ENCODE measurements at regions not wholly inside any gene's neighbourhood (a gene's known extent, or its start where the extent isn't known, plus 50 kb on each side); places are given as distances from the start of the nearest gene placed in this dataset.

- TF ChIP-seq SUZ12 (IDR thresholded peaks at IDR 0.05; ENCODE audit: unreplicated experiment) (no peak), NFYA (IDR thresholded peaks at IDR 0.05; ENCODE audit: borderline replicate concordance, low read depth, low read length) (no peak), RAD21 (IDR thresholded peaks at IDR 0.05; ENCODE audit: insufficient read depth, low read depth, low read length) (no peak), PAX8 (IDR thresholded peaks at IDR 0.05) (no peak)
Observed at GRCh38 chr9:88891040-88891439, 100.2 kb upstream of the S1PR3 start (continued).

- H3K4me3 ChIP-seq: no peak overlapping the region
- SMC1A ChIA-PET (ENCODE audit: uncharacterized antibody, unreplicated experiment): no interaction called here
- intact Hi-C loops (cut with micrococcal nuclease; ENCODE audit: unreplicated experiment): no loop called here
- in situ Hi-C loops (cut with MboI): no loop called here
- CTCF ChIA-PET: no interaction called here
- H3K36me3 ChIP-seq (ENCODE audit: control insufficient read depth in 2 of 2, insufficient read depth in 2 of 2, low read length in 1 of 2): no peaks in the 10 kb centered on the region
- no peaks in the 10 kb centered on the region for H3K27me3 ChIP-seq (replicated peaks in 1 of 2; ENCODE audit: control insufficient read depth in 2 of 2, insufficient read depth in 2 of 2, low read length in 1 of 2)
- POLR2A ChIA-PET: no interaction called here
- no peaks in the 10 kb centered on the region for H4K20me1 ChIP-seq (ENCODE audit: control insufficient read depth, insufficient read depth)
- no peaks in the 10 kb centered on the region for H3K4me1 ChIP-seq (ENCODE audit: control insufficient read depth, insufficient read depth, low read length)
- no peak for TF ChIP-seq USF2 (IDR thresholded peaks at IDR 0.05; ENCODE audit: borderline replicate concordance, low read depth, low read length)
- H3K79me2 ChIP-seq (ENCODE audit: control insufficient read depth, insufficient read depth, low read length): no peaks in the 10 kb centered on the region
- no peak overlapping the region for H2AFZ ChIP-seq (ENCODE audit: control insufficient read depth, low read depth, low read length)
- DNase-seq (ENCODE audit: low read depth, low spot score) (no peak), FAIRE-seq (no peak), ATAC-seq (no peak)
- 0% methylated on average over 4 of the region's 4 CpGs for WGBS (ENCODE audit: insufficient coverage, insufficient replicate concordance, low lambda C conversion rate, missing lambda C conversion rate)
- H3K9ac ChIP-seq (ENCODE audit: control insufficient read depth, insufficient read depth, low read length): no peak overlapping the region
- no peak overlapping the region for H3K4me2 ChIP-seq (ENCODE audit: control insufficient read depth, insufficient read depth)
- no TSS peak for BruUV-seq (replicated peaks)
- no peaks in the 10 kb centered on the region for H3K9me3 ChIP-seq (replicated peaks; ENCODE audit: control insufficient read depth, insufficient read depth, low read length)
- RAD21 ChIA-PET (ENCODE audit: unreplicated experiment): no interaction called here
- H3K27ac ChIP-seq (ENCODE audit: control insufficient read depth, insufficient read depth): no peak overlapping the region
Observed at GRCh38 chr9:88892724-88893123, 98.5 kb upstream of the S1PR3 start.

GRCh38 chr9:88897081-88897480 is 94.2 kb upstream of the S1PR3 start:
- Histone ChIP-seq H3K4me3 (no peak overlapping the region), H3K79me2 (ENCODE audit: control insufficient read depth, insufficient read depth, low read length) (no peaks in the 10 kb centered on the region), H3K9me3 (replicated peaks; ENCODE audit: control insufficient read depth, insufficient read depth, low read length) (no peaks in the 10 kb centered on the region), H3K4me2 (ENCODE audit: control insufficient read depth, insufficient read depth) (no peak overlapping the region), H3K9ac (ENCODE audit: control insufficient read depth, insufficient read depth, low read length) (no peak overlapping the region), H3K36me3 (ENCODE audit: control insufficient read depth in 2 of 2, insufficient read depth in 2 of 2, low read length in 1 of 2) (no peaks in the 10 kb centered on the region), H2AFZ (ENCODE audit: control insufficient read depth, low read depth, low read length) (no peak overlapping the region), H3K4me1 (ENCODE audit: control insufficient read depth, insufficient read depth, low read length) (no peaks in the 10 kb centered on the region), H3K27me3 (replicated peaks in 1 of 2; ENCODE audit: control insufficient read depth in 2 of 2, insufficient read depth in 2 of 2, low read length in 1 of 2) (no peaks in the 10 kb centered on the region), H4K20me1 (ENCODE audit: control insufficient read depth, insufficient read depth) (no peaks in the 10 kb centered on the region), H3K27ac (ENCODE audit: control insufficient read depth, insufficient read depth) (no peak overlapping the region)
- no peak for DNase-seq (ENCODE audit: low read depth, low spot score)
- in situ Hi-C loops (cut with MboI): no loop called here
- ATAC-seq: no peak
- no peak for TF ChIP-seq SREBF2 (IDR thresholded peaks at IDR 0.05; ENCODE audit: low read length)
- no peak for TF ChIP-seq CUX1 (IDR thresholded peaks at IDR 0.05; ENCODE audit: insufficient replicate concordance, low read depth, low read length)
- no peak for TF ChIP-seq CREM (IDR thresholded peaks at IDR 0.05; ENCODE audit: low read depth)
- no peak for TF ChIP-seq KDM1A (IDR thresholded peaks at IDR 0.05; ENCODE audit: borderline replicate concordance)
- TF ChIP-seq ZNF622 (IDR thresholded peaks at IDR 0.05): no peak
- TF ChIP-seq MTA3 (IDR thresholded peaks at IDR 0.05; ENCODE audit: borderline replicate concordance, low read length): no peak
- FAIRE-seq: no peak
- ChIA-PET RAD21 (ENCODE audit: unreplicated experiment) (no interaction called here), CTCF (no interaction called here), POLR2A (no interaction called here), SMC1A (ENCODE audit: uncharacterized antibody, unreplicated experiment) (no interaction called here)
- BruUV-seq (replicated peaks): no TSS peak
- intact Hi-C loops (cut with micrococcal nuclease; ENCODE audit: unreplicated experiment): no loop called here
